ENCODE measurements at regions not wholly inside any gene's neighbourhood (a gene's known extent, or its start where the extent isn't known, plus 50 kb on each side); places are given as distances from the start of the nearest gene placed in this dataset.
"Not testable (repeated sequence)": the region's sequence is repeated elsewhere in the genome, so short reads cannot be mapped to it uniquely, and the experiment has no call there.

GRCh38 chr19:28596561-28597071, 616.3 kb downstream of the UQCRFS1 start:
- no peaks in the 10 kb centered on the region for H3K4me1 ChIP-seq
- intact Hi-C loops (cut with DNase I; ENCODE audit: low total_unique reads) = no loop called here
- DNase-seq (ENCODE audit: low spot score in 2 of 2) = no peak
- peaks cover 0 to 6% of the 10 kb centered on the region in 2 donors for H3K9me3 ChIP-seq
- H3K27ac ChIP-seq = no peak overlapping the region
- TF ChIP-seq POLR2AphosphoS5 (IDR thresholded peaks at IDR 0.05) = no peak
- TF ChIP-seq, protein P1, sequence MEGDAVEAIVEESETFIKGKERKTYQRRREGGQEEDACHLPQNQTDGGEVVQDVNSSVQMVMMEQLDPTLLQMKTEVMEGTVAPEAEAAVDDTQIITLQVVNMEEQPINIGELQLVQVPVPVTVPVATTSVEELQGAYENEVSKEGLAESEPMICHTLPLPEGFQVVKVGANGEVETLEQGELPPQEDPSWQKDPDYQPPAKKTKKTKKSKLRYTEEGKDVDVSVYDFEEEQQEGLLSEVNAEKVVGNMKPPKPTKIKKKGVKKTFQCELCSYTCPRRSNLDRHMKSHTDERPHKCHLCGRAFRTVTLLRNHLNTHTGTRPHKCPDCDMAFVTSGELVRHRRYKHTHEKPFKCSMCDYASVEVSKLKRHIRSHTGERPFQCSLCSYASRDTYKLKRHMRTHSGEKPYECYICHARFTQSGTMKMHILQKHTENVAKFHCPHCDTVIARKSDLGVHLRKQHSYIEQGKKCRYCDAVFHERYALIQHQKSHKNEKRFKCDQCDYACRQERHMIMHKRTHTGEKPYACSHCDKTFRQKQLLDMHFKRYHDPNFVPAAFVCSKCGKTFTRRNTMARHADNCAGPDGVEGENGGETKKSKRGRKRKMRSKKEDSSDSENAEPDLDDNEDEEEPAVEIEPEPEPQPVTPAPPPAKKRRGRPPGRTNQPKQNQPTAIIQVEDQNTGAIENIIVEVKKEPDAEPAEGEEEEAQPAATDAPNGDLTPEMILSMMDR (IDR thresholded peaks at IDR 0.05) = no peak
- no peak for TF ChIP-seq POLR2A (IDR thresholded peaks at IDR 0.05)
- no peaks in the 10 kb centered on the region for H3K36me3 ChIP-seq
- H3K4me3 ChIP-seq = no peak overlapping the region
- H3K27me3 ChIP-seq = no peaks in the 10 kb centered on the region

DNA sequence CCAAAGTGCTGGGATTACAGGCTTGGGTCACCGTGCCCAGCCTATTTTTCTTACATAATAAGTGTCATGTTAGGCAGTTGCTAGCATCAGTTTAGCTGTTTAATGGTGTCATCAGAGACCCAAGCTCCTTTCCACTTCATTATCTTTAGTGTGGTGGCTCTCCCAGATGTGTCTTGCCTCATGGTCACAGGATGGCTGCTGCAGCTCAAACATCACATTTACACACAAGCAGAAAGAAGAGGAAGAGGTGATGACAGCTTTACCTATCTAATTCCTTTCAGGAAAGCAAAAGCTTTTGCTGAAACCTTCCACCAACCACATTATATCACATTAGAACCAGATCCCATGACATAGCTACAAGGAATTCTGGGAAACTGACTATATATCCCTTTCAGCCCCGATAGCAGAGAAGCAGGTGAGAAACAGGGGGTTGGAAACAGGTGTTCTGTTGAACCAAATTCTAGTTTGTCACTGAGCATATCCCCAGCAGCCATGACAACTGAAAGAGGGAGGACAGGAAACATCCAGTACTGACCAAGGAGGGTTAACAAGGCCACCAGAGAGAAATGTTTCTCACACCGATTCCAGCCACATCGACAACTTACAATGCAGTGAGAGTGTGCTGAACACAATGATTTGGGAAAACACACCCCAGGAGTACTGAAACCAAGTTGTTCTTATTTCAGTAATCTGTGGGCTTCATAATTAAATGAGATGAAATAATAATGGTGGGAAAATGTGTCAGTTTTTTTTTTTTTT, 617.0 kb downstream of the UQCRFS1 start:
- Histone ChIP-seq H3K36me3 (no peaks in the 10 kb centered on the region), H3K27me3 (no peaks in the 10 kb centered on the region), H3K4me1 (no peaks in the 10 kb centered on the region), H3K27ac (no peak overlapping the region), H3K9me3 (peaks cover 0 to 6% of the 10 kb centered on the region in 2 donors), H3K4me3 (no peak overlapping the region)
- TF ChIP-seq, protein P1 (IDR thresholded peaks at IDR 0.05) = no peak
- TF ChIP-seq POLR2A (IDR thresholded peaks at IDR 0.05) (no peak), POLR2AphosphoS5 (IDR thresholded peaks at IDR 0.05) (no peak)
- no peak for DNase-seq (ENCODE audit: low spot score in 2 of 2)
- intact Hi-C loops (cut with DNase I; ENCODE audit: low total_unique reads) = no loop called here

GRCh38 chr19:28594737-28595136, 618.2 kb downstream of the UQCRFS1 start:
- Histone ChIP-seq H3K9me3 (peaks cover 0 to 6% of the 10 kb centered on the region in 2 donors), H3K36me3 (no peaks in the 10 kb centered on the region), H3K27me3 (no peaks in the 10 kb centered on the region), H3K4me3 (no peak overlapping the region), H3K27ac (no peak overlapping the region), H3K4me1 (no peaks in the 10 kb centered on the region)
- DNase-seq (ENCODE audit: low spot score in 2 of 2) = no peak
- intact Hi-C loops (cut with DNase I; ENCODE audit: low total_unique reads) = no loop called here
- TF ChIP-seq, protein P1 (IDR thresholded peaks at IDR 0.05) = no peak
- TF ChIP-seq POLR2A (IDR thresholded peaks at IDR 0.05) = no peak
- no peak for TF ChIP-seq POLR2AphosphoS5 (IDR thresholded peaks at IDR 0.05)

GRCh38 chr19:28589991-28590411, 623.0 kb downstream of the UQCRFS1 start:
- H3K27ac ChIP-seq; H3K4me1 ChIP-seq; H3K9me3 ChIP-seq; DNase-seq (ENCODE audit: low spot score in 2 of 2); H3K4me3 ChIP-seq; H3K36me3 ChIP-seq; intact Hi-C loops (cut with DNase I; ENCODE audit: low total_unique reads); H3K27me3 ChIP-seq: not testable (repeated sequence)

DNA sequence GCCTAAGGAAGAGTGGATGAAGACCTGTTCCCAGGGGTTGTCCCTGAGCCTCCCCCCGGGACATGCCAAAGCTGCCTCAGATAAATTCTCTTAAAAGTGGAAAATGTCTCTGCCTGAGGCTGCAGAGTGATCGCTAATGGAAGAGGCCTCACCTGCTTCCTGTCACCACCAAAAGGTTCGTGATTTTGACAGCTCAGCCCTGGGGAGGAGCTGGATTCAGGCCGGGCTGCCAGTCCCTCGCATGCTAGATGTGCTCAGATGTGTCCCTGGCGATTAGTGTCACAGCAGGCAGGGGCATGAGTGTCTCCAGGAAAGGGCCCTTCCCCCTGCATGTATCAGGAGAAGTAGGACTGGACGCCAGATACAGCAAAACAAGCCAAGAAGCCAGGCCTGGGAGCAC, 626.5 kb downstream of the UQCRFS1 start:
- Histone ChIP-seq H3K36me3 (no peaks in the 10 kb centered on the region), H3K27ac (no peak overlapping the region), H3K4me1 (no peaks in the 10 kb centered on the region), H3K9me3 (no peaks in the 10 kb centered on the region), H3K27me3 (no peaks in the 10 kb centered on the region), H3K4me3 (no peak overlapping the region)
- no peak for DNase-seq (ENCODE audit: low spot score in 2 of 2)
- TF ChIP-seq POLR2A (IDR thresholded peaks at IDR 0.05) = no peak
- TF ChIP-seq POLR2AphosphoS5 (IDR thresholded peaks at IDR 0.05) = no peak
- TF ChIP-seq, protein P1 (IDR thresholded peaks at IDR 0.05) = no peak
- intact Hi-C loops (cut with DNase I; ENCODE audit: low total_unique reads) = no loop called here
